ENCODE measurements at regions not wholly inside any gene's neighbourhood (a gene's known extent, or its start where the extent isn't known, plus 50 kb on each side); places are given as distances from the start of the nearest gene placed in this dataset.

- no peak for DNase-seq (ENCODE audit: low spot score in 2 of 2)
- intact Hi-C loops (cut with DNase I; ENCODE audit: low total_unique reads), result no loop called here
- WGBS, 2 donors, result 67 to 72% methylated on average over 4 of the region's 4 CpGs
- H3K4me3 ChIP-seq (ENCODE audit: low read depth, poor library complexity, severe bottlenecking), result no peak overlapping the region
- TF ChIP-seq POLR2A (IDR thresholded peaks at IDR 0.05) (no peak), CTCF (IDR thresholded peaks at IDR 0.05) (no peak)
Measured at GRCh38 chr3:144544871-144545270, 573.2 kb downstream of the DIPK2A start.

- H3K4me3 ChIP-seq (ENCODE audit: low read depth, poor library complexity, severe bottlenecking), result no peak overlapping the region
- no peak for DNase-seq (ENCODE audit: low spot score in 2 of 2)
- WGBS, 2 donors, result 81 to 93% methylated on average over 2 of the region's 2 CpGs
- TF ChIP-seq CTCF (IDR thresholded peaks at IDR 0.05) (no peak), POLR2A (IDR thresholded peaks at IDR 0.05) (no peak)
- intact Hi-C loops (cut with DNase I; ENCODE audit: low total_unique reads), result no loop called here
Measured at GRCh38 chr3:144546539-144546938, 574.9 kb downstream of the DIPK2A start.

- WGBS, 2 donors, result 67 to 73% methylated on average over 4 of the region's 4 CpGs
- TF ChIP-seq POLR2A (IDR thresholded peaks at IDR 0.05) (no peak), CTCF (IDR thresholded peaks at IDR 0.05) (no peak)
- DNase-seq (ENCODE audit: low spot score in 2 of 2), result no peak
- intact Hi-C loops (cut with DNase I; ENCODE audit: low total_unique reads), result no loop called here
- no peak overlapping the region for H3K4me3 ChIP-seq (ENCODE audit: low read depth, poor library complexity, severe bottlenecking)
Measured at GRCh38 chr3:144548346-144548745, 576.7 kb downstream of the DIPK2A start.

GRCh38 chr3:144549166-144549565, 577.5 kb downstream of the DIPK2A start:
- no peak overlapping the region for H3K4me3 ChIP-seq (ENCODE audit: low read depth, poor library complexity, severe bottlenecking)
- no peak for DNase-seq (ENCODE audit: low spot score in 2 of 2)
- 60 to 80% methylated on average over 1 of the region's 1 CpG for WGBS, 2 donors
- TF ChIP-seq POLR2A (IDR thresholded peaks at IDR 0.05), result no peak
- no peak for TF ChIP-seq CTCF (IDR thresholded peaks at IDR 0.05)
- intact Hi-C loops (cut with DNase I; ENCODE audit: low total_unique reads), result no loop called here

GRCh38 chr3:144552346-144553057, 580.9 kb downstream of the DIPK2A start:
- no peak for DNase-seq (ENCODE audit: low spot score in 2 of 2)
- no peak for TF ChIP-seq CTCF (IDR thresholded peaks at IDR 0.05)
- TF ChIP-seq POLR2A (IDR thresholded peaks at IDR 0.05), result no peak
- WGBS, 2 donors, result 69 to 73% methylated on average over 3 of the region's 3 CpGs
- intact Hi-C loops (cut with DNase I; ENCODE audit: low total_unique reads), result no loop called here
- no peak overlapping the region for H3K4me3 ChIP-seq (ENCODE audit: low read depth, poor library complexity, severe bottlenecking)

- H3K4me3 ChIP-seq (ENCODE audit: low read depth, poor library complexity, severe bottlenecking), result no peak overlapping the region
- TF ChIP-seq POLR2A (IDR thresholded peaks at IDR 0.05) (no peak), CTCF (IDR thresholded peaks at IDR 0.05) (no peak)
- no peak for DNase-seq (ENCODE audit: low spot score in 2 of 2)
- 63 to 71% methylated on average over 1 of the region's 1 CpG for WGBS, 2 donors
- intact Hi-C loops (cut with DNase I; ENCODE audit: low total_unique reads), result no loop called here
Measured at GRCh38 chr3:144553301-144553700, 581.7 kb downstream of the DIPK2A start.

Data from lower leg skin (tissue), 4 donors.